GM12875 (cell line): ENCODE measurements at regions not wholly inside any gene's neighbourhood (a gene's known extent, or its start where the extent isn't known, plus 50 kb on each side); places are given as distances from the start of the nearest gene placed in this dataset.

Experiments
- H3K4me3 ChIP-seq: one replicate; pipeline ENCODE4 v1.5.1; 2011; ENCODE audit warnings: low read depth, low read length, control low read depth
- TF ChIP-seq, protein P1 (sequence below): IDR thresholded peaks from 2 replicates; pipeline ENCODE4 v1.5.1; 2011; ENCODE audit warnings: low read depth, mild to moderate bottlenecking, control low read depth, inconsistent platforms, low read length, moderate library complexity, borderline replicate concordance; ENCODE audit not compliant: insufficient read depth

- TF ChIP-seq, protein P1, sequence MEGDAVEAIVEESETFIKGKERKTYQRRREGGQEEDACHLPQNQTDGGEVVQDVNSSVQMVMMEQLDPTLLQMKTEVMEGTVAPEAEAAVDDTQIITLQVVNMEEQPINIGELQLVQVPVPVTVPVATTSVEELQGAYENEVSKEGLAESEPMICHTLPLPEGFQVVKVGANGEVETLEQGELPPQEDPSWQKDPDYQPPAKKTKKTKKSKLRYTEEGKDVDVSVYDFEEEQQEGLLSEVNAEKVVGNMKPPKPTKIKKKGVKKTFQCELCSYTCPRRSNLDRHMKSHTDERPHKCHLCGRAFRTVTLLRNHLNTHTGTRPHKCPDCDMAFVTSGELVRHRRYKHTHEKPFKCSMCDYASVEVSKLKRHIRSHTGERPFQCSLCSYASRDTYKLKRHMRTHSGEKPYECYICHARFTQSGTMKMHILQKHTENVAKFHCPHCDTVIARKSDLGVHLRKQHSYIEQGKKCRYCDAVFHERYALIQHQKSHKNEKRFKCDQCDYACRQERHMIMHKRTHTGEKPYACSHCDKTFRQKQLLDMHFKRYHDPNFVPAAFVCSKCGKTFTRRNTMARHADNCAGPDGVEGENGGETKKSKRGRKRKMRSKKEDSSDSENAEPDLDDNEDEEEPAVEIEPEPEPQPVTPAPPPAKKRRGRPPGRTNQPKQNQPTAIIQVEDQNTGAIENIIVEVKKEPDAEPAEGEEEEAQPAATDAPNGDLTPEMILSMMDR = no peak
- H3K4me3 ChIP-seq = no peak overlapping the region
Observed at GRCh38 chr13:30020726-30021312, 170.4 kb upstream of the UBL3 start.

- TF ChIP-seq, protein P1 = no peak
- H3K4me3 ChIP-seq = no peak overlapping the region
Observed at GRCh38 chr13:30019648-30020626, 169.5 kb upstream of the UBL3 start.

GRCh38 chr13:30017880-30018279, 167.5 kb upstream of the UBL3 start:
- TF ChIP-seq, protein P1 = no peak
- no peak overlapping the region for H3K4me3 ChIP-seq

- TF ChIP-seq, protein P1 = no peak
- H3K4me3 ChIP-seq = no peak overlapping the region
Observed at GRCh38 chr13:30016398-30016797, 166.0 kb upstream of the UBL3 start.

DNA sequence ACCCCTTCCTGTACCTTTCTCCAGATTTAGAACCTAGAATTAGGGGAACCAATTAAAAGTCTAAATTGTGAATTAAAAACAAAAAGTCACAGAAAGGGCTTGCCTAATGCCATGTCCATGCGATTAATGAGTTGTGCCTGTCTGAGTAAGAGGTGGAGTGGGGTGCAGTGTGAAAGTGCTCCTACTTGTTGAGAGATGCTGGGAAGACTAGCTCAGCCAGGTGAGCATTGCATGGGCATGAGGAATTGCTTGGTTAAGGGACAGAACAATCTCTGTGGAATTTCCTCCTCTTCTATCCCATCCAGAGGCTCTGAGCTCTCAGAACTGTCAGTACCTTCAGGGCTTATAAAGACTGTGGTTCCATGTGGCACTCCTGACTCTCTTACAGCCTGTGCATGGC, 159.0 kb upstream of the UBL3 start:
- H3K4me3 ChIP-seq = no peak overlapping the region
- TF ChIP-seq, protein P1 = no peak

DNA sequence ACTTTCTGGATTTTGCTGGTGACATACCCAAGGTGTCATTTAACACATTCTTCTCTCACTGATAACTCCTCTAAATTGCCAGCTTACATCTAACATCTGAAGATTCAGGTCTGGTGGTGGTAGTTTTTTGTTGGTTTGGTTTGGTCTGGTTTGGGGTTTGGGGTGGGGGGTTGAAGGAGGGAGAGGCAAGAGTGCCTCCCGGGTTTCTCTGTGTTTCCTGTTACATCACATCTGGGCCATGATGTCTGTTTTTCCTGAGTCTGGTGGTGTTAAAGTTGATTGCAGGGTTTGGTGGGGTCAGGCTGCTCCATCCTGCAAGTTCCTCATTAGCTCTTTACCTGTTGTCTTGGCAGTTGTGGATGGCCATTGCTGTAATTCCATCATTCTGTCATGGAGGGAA, 155.8 kb upstream of the UBL3 start:
- TF ChIP-seq, protein P1 = no peak
- no peak overlapping the region for H3K4me3 ChIP-seq

GRCh38 chr13:30004204-30004603, 153.8 kb upstream of the UBL3 start:
- TF ChIP-seq, protein P1 = no peak
- H3K4me3 ChIP-seq = no peak overlapping the region
